Gastrocnemius medialis (tissue), 4 donors: ENCODE measurements at regions not wholly inside any gene's neighbourhood (a gene's known extent, or its start where the extent isn't known, plus 50 kb on each side); places are given as distances from the start of the nearest gene placed in this dataset.

Experiments
- ATAC-seq, 2 donors: fragments of 150-250 bp; one replicate each; pipeline ENCODE4 v1.9.1; 2016
- DNase-seq, 2 donors: peaks; one replicate each; pipeline ENCODE4 v3.0.0-alpha.2; 2019
- H3K27ac ChIP-seq, 4 donors: fragments of 200-600 bp; sonication (generic); 1 replicate in 1 of 4; 2 replicates in 3 of 4; pipeline ENCODE4 v1.5.1; 2016 to 2018; ENCODE audit warnings: mild to moderate bottlenecking in 2 of 4, moderate library complexity in 1 of 4
- H3K27me3 ChIP-seq, 3 donors: fragments of 200-600 bp; sonication (generic) in 2 of 3; 1 replicate in 1 of 3; 2 replicates in 2 of 3; pipeline versions ENCODE4 v1.5.1 to v1.6.0; 2016 to 2019; ENCODE audit warnings: mild to moderate bottlenecking in 1 of 3, moderate library complexity in 1 of 3
- H3K36me3 ChIP-seq, 2 donors: fragments of 200-600 bp; sonication (generic) in 1 of 2; one replicate each; pipeline ENCODE4 v1.5.1; 2017 to 2018
- H3K4me1 ChIP-seq, 2 donors: fragments of 200-600 bp; sonication (generic) in 1 of 2; one replicate each; pipeline ENCODE4 v1.5.1; 2016 to 2017; ENCODE audit warnings: mild to moderate bottlenecking in 2 of 2
- H3K4me3 ChIP-seq, 4 donors: fragments of 200-600 bp; sonication (generic) in 3 of 4; 1 replicate in 1 of 4; 2 replicates in 3 of 4; pipeline ENCODE4 v1.5.1; 2016 to 2019; ENCODE audit warnings: mild to moderate bottlenecking in 2 of 4
- H3K9me3 ChIP-seq, 3 donors: fragments of 200-600 bp; sonication (generic) in 2 of 3; 1 replicate in 1 of 3; 2 replicates in 2 of 3; pipeline ENCODE4 v1.5.1; 2016 to 2019
- CTCF ChIP-seq, 5 experiments: fragments of 450-650 bp in 3 of 5; fragments of 200-600 bp in 2 of 5; sonication (generic) in 2 of 5; IDR thresholded peaks in 4 of 5; conservative IDR thresholded peaks in 1 of 5; 1 replicate in 4 of 5; 2 replicates in 1 of 5; pipeline ENCODE4 v1.5.1; 2016 to 2019; ENCODE audit warnings: antibody characterized with exemption in 5 of 5, mild to moderate bottlenecking in 3 of 5, moderate library complexity in 3 of 5
- POLR2A ChIP-seq, 2 donors: fragments of 450-650 bp; IDR thresholded peaks; one replicate each; pipeline ENCODE4 v1.6.1; 2017; ENCODE audit warnings: antibody characterized with exemption in 2 of 2, mild to moderate bottlenecking in 2 of 2, moderate library complexity in 2 of 2
- in situ Hi-C, 4 donors: fragments of 200-750 bp; cut with MboI; loops; one replicate each; pipeline versions ENCODE4 v1.15.0 to v1.8.0; 2017; ENCODE audit warnings: low sequenced_read_pairs in 4 of 4
- intact Hi-C: fragments of 100-400 bp; cut with DNase I; formaldehyde crosslinking; loops from one replicate; pipeline ENCODE4 v1.15.1; 2023; ENCODE audit warnings: low total_unique reads

GRCh38 chr4:189202869-189203271 is 737.8 kb upstream of the FRG1 start:
- intact Hi-C loops (no loop called here), in situ Hi-C loops (no loop called here)
- DNase-seq = no peak
- Histone ChIP-seq H3K27ac (no peak overlapping the region), H3K36me3 (no peaks in the 10 kb centered on the region), H3K9me3 (no peaks in the 10 kb centered on the region), H3K4me1 (no peaks in the 10 kb centered on the region), H3K4me3 (peak overlapping the region in 1 of 4 donors; percentile 4), H3K27me3 (no peaks in the 10 kb centered on the region)
- TF ChIP-seq POLR2A (IDR thresholded peaks at IDR 0.05) (no peak), CTCF (IDR thresholded peaks at IDR 0.05 in 4 of 5, conservative IDR thresholded peaks at IDR 0.05 in 1 of 5) (no peak)
- no peak for ATAC-seq

- TF ChIP-seq POLR2A (IDR thresholded peaks at IDR 0.05) = no peak
- no peak for TF ChIP-seq CTCF (IDR thresholded peaks at IDR 0.05 in 4 of 5, conservative IDR thresholded peaks at IDR 0.05 in 1 of 5)
- no peak for ATAC-seq
- no peaks in the 10 kb centered on the region for H3K4me1 ChIP-seq
- H3K27ac ChIP-seq = no peak overlapping the region
- H3K4me3 ChIP-seq = no peak overlapping the region
- intact Hi-C loops (no loop called here), in situ Hi-C loops (no loop called here)
- no peak for DNase-seq
- H3K9me3 ChIP-seq = no peaks in the 10 kb centered on the region
- H3K36me3 ChIP-seq = no peaks in the 10 kb centered on the region
- no peaks in the 10 kb centered on the region for H3K27me3 ChIP-seq
These were observed 736.1 kb upstream of the FRG1 start for GRCh38 chr4:189204616-189205015.

- ATAC-seq (no peak), DNase-seq (no peak)
- no peaks in the 10 kb centered on the region for H3K4me1 ChIP-seq
- intact Hi-C loops (no loop called here), in situ Hi-C loops (no loop called here)
- no peaks in the 10 kb centered on the region for H3K36me3 ChIP-seq
- H3K4me3 ChIP-seq = no peak overlapping the region
- no peaks in the 10 kb centered on the region for H3K9me3 ChIP-seq
- H3K27ac ChIP-seq = no peak overlapping the region
- no peaks in the 10 kb centered on the region for H3K27me3 ChIP-seq
- TF ChIP-seq CTCF (IDR thresholded peaks at IDR 0.05 in 4 of 5, conservative IDR thresholded peaks at IDR 0.05 in 1 of 5) = no peak
- no peak for TF ChIP-seq POLR2A (IDR thresholded peaks at IDR 0.05)
These were observed 733.7 kb upstream of the FRG1 start for GRCh38 chr4:189206953-189207352.

GRCh38 chr4:189207872-189208271 is 732.8 kb upstream of the FRG1 start:
- Histone ChIP-seq H3K9me3 (no peaks in the 10 kb centered on the region), H3K36me3 (no peaks in the 10 kb centered on the region), H3K27me3 (no peaks in the 10 kb centered on the region), H3K4me1 (no peaks in the 10 kb centered on the region), H3K4me3 (no peak overlapping the region), H3K27ac (no peak overlapping the region)
- intact Hi-C loops = no loop called here
- TF ChIP-seq POLR2A (IDR thresholded peaks at IDR 0.05) = no peak
- DNase-seq = no peak
- in situ Hi-C loops = no loop called here
- ATAC-seq = no peak

GRCh38 chr4:189215574-189215973 is 725.1 kb upstream of the FRG1 start:
- Histone ChIP-seq H3K9me3 (no peaks in the 10 kb centered on the region), H3K27me3 (no peaks in the 10 kb centered on the region), H3K36me3 (no peaks in the 10 kb centered on the region), H3K27ac (no peak overlapping the region), H3K4me3 (no peak overlapping the region), H3K4me1 (no peaks in the 10 kb centered on the region)
- in situ Hi-C loops (no loop called here), intact Hi-C loops (no loop called here)
- DNase-seq (no peak), ATAC-seq (no peak)
- TF ChIP-seq POLR2A (IDR thresholded peaks at IDR 0.05) (no peak), CTCF (IDR thresholded peaks at IDR 0.05 in 4 of 5, conservative IDR thresholded peaks at IDR 0.05 in 1 of 5) (no peak)
